ENCODE measurements at regions not wholly inside any gene's neighbourhood (a gene's known extent, or its start where the extent isn't known, plus 50 kb on each side); places are given as distances from the start of the nearest gene placed in this dataset.

DNA sequence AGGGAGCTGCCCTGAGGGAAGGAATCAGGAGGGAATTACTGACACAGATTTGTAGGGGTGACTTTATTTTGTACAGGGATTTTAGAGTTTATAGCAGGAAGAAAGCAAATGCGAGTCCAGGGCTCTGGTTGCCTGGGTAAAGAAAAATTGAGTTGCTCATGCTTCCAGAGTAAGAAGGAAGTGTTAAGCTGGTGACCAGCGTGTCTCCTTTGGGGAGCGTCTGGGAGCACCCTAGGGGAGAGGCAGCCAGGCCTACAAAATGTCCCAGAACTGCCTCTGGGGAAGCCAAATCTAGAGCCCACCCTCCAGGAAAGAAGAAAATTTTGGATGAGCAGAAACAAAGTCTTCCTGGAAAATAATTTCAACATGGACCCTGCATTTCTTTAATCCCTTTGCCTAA lies 147.0 kb downstream of the VAPA start:
- TF ChIP-seq, protein P1, sequence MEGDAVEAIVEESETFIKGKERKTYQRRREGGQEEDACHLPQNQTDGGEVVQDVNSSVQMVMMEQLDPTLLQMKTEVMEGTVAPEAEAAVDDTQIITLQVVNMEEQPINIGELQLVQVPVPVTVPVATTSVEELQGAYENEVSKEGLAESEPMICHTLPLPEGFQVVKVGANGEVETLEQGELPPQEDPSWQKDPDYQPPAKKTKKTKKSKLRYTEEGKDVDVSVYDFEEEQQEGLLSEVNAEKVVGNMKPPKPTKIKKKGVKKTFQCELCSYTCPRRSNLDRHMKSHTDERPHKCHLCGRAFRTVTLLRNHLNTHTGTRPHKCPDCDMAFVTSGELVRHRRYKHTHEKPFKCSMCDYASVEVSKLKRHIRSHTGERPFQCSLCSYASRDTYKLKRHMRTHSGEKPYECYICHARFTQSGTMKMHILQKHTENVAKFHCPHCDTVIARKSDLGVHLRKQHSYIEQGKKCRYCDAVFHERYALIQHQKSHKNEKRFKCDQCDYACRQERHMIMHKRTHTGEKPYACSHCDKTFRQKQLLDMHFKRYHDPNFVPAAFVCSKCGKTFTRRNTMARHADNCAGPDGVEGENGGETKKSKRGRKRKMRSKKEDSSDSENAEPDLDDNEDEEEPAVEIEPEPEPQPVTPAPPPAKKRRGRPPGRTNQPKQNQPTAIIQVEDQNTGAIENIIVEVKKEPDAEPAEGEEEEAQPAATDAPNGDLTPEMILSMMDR (IDR thresholded peaks at IDR 0.05; ENCODE audit: borderline replicate concordance, insufficient read depth, low read depth, low read length) = no peak
- H3K4me3 ChIP-seq (ENCODE audit: low read depth, low read length) = no peak overlapping the region

DNA sequence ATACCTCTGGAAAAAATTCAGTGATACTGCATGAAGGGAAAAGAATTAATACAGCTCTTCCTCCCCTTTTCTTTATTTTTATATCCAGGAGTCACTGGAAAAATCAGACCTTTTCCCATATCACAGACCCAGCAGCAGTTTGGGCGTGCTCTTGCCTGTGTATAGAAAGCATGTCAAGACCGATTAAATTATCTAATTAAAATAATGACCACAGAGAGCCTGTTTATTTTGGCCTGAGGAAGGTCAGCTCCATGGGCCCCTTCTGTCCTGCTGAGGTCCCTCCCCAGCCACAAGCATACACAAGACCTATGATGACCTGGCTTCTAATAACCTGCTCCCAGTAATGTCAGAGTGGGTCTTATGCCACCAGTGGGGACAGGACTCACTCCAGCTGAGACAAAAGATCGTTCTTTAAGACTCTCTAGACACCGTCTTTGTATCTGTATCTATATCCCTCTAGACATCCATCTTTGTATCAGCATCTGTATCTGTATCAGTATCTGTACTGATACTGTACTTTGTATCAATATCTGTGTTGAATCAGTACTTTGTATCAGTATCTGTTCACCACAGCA lies 147.8 kb downstream of the VAPA start:
- H3K4me3 ChIP-seq (ENCODE audit: low read depth, low read length) = no peak overlapping the region
- TF ChIP-seq, protein P1 (IDR thresholded peaks at IDR 0.05; ENCODE audit: borderline replicate concordance, insufficient read depth, low read depth, low read length) = no peak

DNA sequence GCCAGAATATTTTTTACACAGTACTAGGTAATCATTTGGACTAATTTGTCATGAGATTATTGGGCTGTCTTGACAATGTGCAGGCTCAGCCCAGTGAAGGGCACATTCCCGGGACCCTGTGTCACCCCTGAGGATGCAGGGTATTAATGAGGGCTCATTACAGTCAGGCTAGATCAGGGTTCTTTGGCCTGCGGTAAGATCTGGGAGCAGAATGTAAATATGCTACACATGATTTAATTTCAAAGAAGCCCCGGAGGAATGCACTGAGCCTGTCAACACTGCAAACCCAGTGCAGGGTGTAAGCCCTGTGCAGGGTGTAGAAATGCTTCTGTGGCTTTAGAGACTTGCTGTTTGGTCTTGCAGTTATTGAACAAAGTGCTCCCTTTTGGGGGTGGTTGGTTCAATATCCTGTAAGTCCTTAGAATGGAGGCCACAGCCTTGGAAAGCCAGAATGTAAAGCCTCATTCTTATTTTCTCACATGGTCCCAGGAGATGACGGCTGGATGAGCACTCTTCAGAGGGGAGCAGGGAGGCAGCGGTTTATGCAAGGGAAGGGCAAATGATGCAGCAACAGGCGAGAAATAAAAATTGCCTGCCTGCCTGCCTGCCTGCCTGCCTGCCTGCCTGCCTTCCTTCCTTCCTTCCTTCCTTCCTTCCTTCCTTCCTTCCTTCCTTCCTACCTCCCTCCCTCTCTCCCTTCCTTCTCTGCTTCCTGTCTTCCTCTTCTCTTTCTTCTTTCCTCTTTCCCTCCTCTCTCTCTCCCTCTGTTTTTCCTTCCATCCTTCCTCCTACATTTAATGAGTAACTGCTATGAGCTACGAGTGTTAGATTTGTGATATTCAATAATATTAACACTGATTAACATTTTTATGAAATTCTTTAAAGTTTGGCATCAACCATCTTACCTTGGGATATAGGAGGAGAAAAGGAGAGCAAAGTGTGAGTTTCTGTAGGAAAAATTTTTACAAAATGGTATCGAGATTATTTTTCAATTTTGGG lies 148.8 kb downstream of the VAPA start:
- TF ChIP-seq, protein P1 (IDR thresholded peaks at IDR 0.05; ENCODE audit: borderline replicate concordance, insufficient read depth, low read depth, low read length) = no peak
- H3K4me3 ChIP-seq (ENCODE audit: low read depth, low read length) = no peak overlapping the region

DNA sequence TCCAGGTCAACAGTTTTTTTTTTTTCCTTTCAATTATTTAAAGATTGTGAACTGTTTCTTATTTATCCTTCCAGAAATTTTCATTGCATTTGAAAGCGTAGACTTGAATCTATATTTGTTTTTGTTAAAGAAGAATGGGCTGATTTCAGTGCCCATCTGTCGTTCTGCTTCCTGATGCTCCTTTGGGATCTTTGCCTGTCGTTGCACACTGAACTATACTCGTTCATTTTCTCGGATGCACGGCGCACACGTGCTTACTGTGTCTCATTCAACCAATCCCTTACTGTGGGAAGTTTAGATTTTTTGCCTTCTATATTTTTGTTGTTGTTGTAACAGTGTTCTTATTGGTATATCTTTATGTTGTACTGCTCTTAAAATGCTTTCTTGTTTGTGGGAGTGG lies 149.7 kb downstream of the VAPA start:
- H3K4me3 ChIP-seq (ENCODE audit: low read depth, low read length) = no peak overlapping the region

DNA sequence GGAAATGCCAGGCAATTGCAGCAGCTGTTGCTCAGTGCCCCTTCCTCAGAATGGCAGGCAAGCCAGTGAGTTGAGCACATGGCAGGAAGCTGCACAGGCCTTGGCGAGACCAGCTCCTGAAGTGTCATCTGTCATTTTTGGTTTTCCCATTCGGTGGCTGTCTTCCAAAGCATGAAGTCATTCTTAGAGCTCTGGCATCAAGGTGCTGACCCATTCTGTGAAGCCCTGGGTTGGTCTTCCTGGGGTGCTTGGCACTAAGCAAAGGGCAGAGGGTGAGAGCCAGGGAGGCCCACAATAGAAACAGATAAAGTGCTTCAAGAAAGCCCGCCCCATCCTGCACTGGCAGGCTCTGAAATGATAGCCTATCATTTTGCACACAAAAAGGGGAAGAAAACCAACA lies 150.5 kb downstream of the VAPA start:
- TF ChIP-seq, protein P1 (IDR thresholded peaks at IDR 0.05; ENCODE audit: borderline replicate concordance, insufficient read depth, low read depth, low read length) = no peak
- H3K4me3 ChIP-seq (ENCODE audit: low read depth, low read length) = no peak overlapping the region

More for the DNA sequence above, 149.7 kb downstream of the VAPA start:
- TF ChIP-seq, protein P1 (IDR thresholded peaks at IDR 0.05; ENCODE audit: borderline replicate concordance, insufficient read depth, low read depth, low read length) = no peak

DNA sequence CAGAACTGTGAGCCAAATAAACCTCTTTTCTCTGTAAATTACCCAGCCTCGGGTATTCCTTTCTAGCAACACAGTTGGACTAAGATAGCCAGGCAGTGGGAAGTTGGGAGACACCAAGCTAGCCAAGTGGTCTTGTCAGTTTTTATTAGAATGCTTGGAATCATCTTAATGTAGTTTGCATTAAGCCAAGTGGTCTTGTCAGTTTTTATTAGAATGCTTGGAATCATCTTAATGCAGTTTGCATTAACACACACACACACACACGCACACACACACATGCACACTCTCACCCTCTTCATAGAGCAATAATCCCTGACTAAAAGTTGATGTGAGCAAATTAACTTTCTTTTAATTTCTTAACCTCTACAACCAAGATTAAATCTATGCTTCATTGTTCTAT lies 151.5 kb downstream of the VAPA start:
- no peak overlapping the region for H3K4me3 ChIP-seq (ENCODE audit: low read depth, low read length)
- TF ChIP-seq, protein P1 (IDR thresholded peaks at IDR 0.05; ENCODE audit: borderline replicate concordance, insufficient read depth, low read depth, low read length) = no peak
